CD4-positive, alpha-beta T cell treated with Interleukin-10 for 1 hour (primary cell): ENCODE measurements at regions not wholly inside any gene's neighbourhood (a gene's known extent, or its start where the extent isn't known, plus 50 kb on each side); places are given as distances from the start of the nearest gene placed in this dataset.
A peak's percentile ranks its signal among the peaks of the same experiment; 100 is the strongest.

Source experiments
- DNase-seq: peaks from one replicate; pipeline ENCODE4 v3.0.0-alpha.2; 2020

DNA sequence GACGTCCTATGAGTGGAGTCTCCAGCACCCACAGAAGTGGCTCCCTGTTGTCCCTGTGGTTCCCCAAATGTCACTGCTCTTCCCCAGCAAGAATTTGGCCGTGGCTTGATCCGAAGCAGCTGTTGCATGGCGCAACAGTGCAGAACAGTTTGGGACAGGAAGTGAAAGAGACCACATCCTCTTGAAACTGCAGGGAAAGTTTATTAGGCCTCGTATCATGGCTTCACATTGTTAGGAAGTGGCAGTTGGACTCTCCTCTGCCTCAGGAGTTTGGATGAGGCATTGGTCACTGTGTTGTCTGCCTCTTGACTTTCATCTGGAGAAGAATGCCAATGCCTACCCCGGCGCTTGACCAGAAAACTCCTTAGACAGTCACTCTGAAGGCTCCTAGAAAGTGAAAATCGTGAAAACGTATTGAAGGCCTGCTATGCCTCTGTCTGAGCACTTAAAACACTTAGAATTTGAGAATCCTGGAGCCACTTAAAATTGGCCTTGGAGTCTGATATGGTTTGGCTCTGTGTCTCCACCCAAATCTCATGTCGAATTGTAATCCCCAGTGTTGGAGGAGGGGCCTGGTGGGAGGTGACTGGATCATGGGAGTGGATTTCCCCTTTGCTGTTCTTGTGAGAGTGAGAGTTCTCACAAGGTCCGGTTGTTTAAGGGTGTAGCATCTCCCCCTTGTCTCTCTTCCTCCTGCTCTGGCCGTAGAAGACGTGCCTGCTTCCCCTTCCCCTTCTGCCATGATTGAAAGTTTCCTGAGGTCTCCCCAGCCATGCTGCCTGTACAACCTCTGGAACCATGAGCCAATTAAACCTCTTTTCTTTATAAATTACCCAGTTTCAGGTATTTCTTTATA is 334.9 kb upstream of the JARID2 start:
- peak; percentile 38 for DNase-seq

- DNase-seq = no peak
Observed at GRCh38 chr6:14912226-14912625, 333.6 kb upstream of the JARID2 start.

- DNase-seq = no peak
Observed at GRCh38 chr6:14912706-14913105, 333.2 kb upstream of the JARID2 start.

- no peak for DNase-seq
Observed at GRCh38 chr6:14913931-14914330, 331.9 kb upstream of the JARID2 start.

GRCh38 chr6:14915888-14916832 is 329.7 kb upstream of the JARID2 start:
- no peak for DNase-seq

- DNase-seq = no peak
Observed at GRCh38 chr6:14917109-14917910, 328.6 kb upstream of the JARID2 start.

- DNase-seq = no peak
Observed at GRCh38 chr6:14918200-14918907, 327.5 kb upstream of the JARID2 start.

DNA sequence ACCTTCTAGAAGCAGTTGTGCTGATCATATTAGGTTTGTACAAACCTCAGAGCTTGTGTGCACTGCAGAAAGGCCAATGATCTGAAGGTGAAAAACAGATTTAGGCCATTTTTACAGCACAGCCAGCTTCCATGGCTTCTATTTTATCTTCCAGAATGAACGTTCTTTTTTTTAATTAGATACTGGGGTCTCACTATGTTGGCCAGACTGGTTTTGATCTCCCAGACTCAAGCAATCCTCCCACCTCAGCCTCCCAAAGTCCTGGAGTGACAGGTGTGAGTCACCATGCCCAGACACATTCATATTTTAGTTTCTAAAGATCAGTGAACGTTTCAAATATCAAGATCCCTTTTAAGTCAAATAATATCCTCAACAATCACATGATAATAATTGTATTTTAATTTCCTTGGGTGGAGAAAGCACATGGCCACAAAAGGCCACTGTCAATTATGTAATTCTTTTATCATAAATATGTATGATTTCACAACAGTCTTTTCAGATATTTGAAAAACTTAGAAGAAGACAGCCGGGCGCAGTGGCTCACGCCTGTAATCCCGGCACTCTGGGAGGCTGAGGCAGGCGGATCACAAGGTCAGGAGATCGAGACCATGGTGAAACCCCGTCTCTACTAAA is 326.7 kb upstream of the JARID2 start:
- no peak for DNase-seq

GRCh38 chr6:14920276-14920675 is 325.6 kb upstream of the JARID2 start:
- no peak for DNase-seq

DNA sequence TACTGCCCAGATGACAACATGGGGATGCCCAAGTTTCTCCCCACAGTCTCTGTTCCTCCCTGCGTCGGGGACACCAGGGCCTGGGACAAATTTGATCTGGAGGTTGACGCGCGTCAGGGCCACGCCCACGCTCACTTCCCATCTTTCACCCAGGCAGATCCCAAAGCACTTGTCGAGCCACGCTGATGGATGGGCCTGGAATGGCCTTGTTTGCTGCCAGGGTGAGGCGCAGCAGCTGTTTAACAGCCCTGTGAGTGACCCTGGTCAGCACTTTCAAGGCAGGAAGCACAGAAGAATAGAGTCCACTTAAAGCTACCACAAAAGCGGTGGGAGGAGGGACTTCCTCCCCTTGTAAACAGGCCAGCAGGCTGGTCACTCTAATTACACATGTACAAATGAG is 324.7 kb upstream of the JARID2 start:
- peak; percentile 30 for DNase-seq

DNA sequence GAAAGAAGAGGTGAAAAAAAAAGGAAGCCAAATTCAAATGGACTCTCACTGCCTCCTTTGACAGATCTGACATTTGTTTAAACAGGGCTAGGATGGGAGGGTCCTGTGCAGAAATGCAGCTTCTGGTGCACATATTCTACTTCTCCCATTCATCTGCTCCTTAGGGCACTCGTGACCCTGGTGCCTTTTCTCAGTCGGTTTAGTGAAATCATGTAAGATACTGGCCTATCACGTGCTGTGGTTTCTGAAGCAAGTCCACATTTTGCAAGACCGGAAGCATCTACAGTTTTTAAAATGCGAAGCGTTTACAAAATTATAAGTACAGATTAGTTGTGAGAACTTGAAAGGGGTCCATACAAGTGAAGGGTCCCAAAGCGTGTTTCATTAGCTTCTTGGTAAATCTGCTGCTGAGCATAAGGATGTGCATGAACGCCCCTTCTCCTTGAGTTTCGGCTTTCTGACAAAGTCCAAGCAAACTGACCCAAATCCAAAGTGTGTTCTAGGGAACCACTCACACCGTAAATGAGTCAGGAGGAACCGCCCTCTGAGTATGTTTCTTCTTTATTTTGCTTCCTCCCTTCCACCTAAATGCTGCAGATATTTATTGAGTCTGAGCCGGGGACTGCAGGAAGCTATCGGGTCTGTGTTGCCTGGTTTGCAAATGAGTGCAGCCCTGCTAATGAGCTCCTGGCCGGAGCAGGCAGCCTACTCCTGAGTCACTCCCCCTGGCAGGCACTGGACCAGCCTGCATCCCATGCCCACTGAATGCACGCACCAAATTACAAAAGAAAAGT is 323.8 kb upstream of the JARID2 start:
- DNase-seq = peak; percentile 11

GRCh38 chr6:14922706-14923460 is 323.0 kb upstream of the JARID2 start:
- DNase-seq = no peak

DNA sequence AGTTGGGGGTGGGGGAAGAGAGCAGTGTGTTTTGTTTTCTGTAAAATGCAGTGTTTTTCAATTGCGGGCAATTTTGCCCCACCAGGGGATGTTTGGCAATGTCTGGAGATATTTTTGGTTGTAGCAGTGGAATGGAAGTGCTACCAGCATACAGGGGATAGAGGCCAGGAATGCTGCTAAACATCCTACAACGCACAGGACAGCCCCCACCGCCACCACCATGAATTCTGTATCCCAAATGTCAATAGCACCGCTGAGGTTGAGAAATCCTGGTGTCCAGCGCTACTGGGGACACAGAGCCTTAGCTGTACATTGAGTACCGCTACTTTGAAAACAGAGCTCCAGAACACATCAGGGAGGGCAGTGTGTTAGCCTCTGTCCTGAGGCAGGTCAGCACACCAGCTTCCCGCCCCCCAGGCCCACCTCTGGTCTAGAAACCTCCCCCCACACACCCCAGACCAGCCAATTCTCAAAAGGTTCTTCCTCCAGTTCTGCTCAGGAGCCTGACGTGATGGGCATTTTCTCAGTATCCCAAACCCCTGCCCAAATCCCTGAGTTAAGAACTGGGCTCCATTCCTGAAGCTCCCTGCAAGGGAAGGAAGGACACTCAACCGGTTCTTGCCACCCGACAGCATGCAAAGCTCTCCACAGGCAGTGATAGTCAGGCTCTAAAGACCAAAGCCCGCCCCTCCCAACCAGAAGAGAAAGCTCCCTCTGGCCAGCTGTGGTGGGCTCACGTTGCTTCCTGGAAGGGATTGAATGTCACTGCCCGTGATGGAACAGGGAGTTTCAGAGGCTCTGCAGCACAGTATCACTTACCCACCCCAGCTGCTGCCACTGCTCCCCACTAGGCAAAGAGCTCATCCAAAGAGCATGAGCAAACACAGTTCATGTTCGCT is 321.5 kb upstream of the JARID2 start:
- DNase-seq = no peak

DNA sequence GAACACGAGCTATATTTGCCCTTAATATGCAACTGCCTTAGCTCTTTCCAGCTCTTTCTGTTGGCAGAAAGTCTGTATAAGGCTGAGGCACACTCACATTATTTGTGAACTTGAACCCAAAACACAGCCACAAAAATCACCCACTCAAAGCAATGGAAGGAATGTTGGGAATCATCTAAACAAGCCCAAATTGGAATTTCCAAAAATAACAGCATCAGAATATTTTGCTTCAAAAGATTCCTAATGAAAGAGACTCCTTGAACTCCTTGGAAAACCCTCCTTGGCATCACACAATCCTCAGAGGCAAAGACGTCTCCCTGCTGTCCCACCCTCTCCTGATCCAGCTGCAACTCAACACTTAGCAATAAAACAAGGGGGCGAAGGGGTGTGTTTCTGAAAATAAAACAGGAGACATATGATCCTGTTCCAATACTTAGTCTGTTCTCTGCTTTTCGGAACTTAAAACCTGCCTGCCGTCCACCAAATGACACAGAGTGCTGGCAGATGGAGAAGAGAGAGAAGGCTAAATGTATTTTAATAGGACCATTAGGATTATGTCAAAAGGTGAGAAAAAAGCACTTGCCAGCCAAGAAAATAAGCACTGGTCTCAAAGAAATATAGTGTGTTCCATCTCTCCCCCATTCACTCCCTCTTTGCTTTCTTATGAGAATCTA is 320.7 kb upstream of the JARID2 start:
- DNase-seq = no peak

- DNase-seq = no peak
Observed at GRCh38 chr6:14925699-14926026, 320.2 kb upstream of the JARID2 start.

- DNase-seq = no peak
Observed at GRCh38 chr6:14927398-14927797, 318.5 kb upstream of the JARID2 start.

GRCh38 chr6:14929291-14929690 is 316.6 kb upstream of the JARID2 start:
- DNase-seq = no peak

- no peak for DNase-seq
Observed at GRCh38 chr6:14930366-14930989, 315.4 kb upstream of the JARID2 start.
